WTC11 (cell line): ENCODE measurements at regions not wholly inside any gene's neighbourhood (a gene's known extent, or its start where the extent isn't known, plus 50 kb on each side); places are given as distances from the start of the nearest gene placed in this dataset.

Source experiments
- ATAC-seq: fragments of 200-7000 bp; cut with Tn5 transposase; 2 replicates; pipeline ENCODE4 v1.10.0; 2021; ENCODE audit warnings: mild to moderate bottlenecking, moderate library complexity
- CTCF ChIA-PET: fragments of 300-600 bp; sonication (Branson Sonifier 250); formaldehyde crosslinking; loops from one replicate; lab custom pipeline; 2021; ENCODE audit warnings: antibody characterized with exemption; lab: Charles Lee
- POLR2A ChIA-PET: fragments of 350-600 bp; sonication (Branson Sonifier 250); formaldehyde crosslinking; loops from one replicate; lab custom pipeline; 2021; ENCODE audit warnings: antibody characterized with exemption; lab: Charles Lee
- DNase-seq: peaks from one replicate; pipeline ENCODE4 v3.0.0; 2021; ENCODE audit warnings: low spot score
- H3K27ac Mint-ChIP-seq: 2 replicates; pipeline ENCODE4 v1.8.0; 2021; ENCODE audit warnings: mixed read lengths
- H3K27me3 Mint-ChIP-seq: 2 replicates; pipeline ENCODE4 v1.8.0; 2021; ENCODE audit warnings: low read depth, mild to moderate bottlenecking, moderate library complexity, mixed read lengths
- H3K36me3 Mint-ChIP-seq: 2 replicates; pipeline ENCODE4 v1.8.0; 2021; ENCODE audit warnings: mixed read lengths
- H3K4me1 Mint-ChIP-seq: 2 replicates; pipeline ENCODE4 v1.8.0; 2022; ENCODE audit warnings: mixed read lengths
- H3K4me3 Mint-ChIP-seq: 2 replicates; pipeline ENCODE4 v1.8.0; 2021; ENCODE audit warnings: mild to moderate bottlenecking, moderate library complexity, mixed read lengths
- H3K9me3 Mint-ChIP-seq: 2 replicates; pipeline ENCODE4 v1.8.0; 2021; ENCODE audit warnings: mixed read lengths
- ATF6 ChIP-seq: sonication (generic); formaldehyde crosslinking; IDR thresholded peaks from 2 replicates; pipeline ENCODE4 v1.8.1; 2023; ENCODE audit warnings: mild to moderate bottlenecking, missing genetic modification reagents
- CTCF ChIP-seq: fragments of 200-600 bp; IDR thresholded peaks from 2 replicates; pipeline ENCODE4 v1.8.0; 2022; ENCODE audit warnings: antibody characterized with exemption
- E2F1 ChIP-seq: sonication (generic); formaldehyde crosslinking; IDR thresholded peaks from 2 replicates; pipeline ENCODE4 v1.8.0; 2022; ENCODE audit warnings: mild to moderate bottlenecking, missing genetic modification reagents
- EMX1 ChIP-seq: fragments of 250-450 bp; sonication (Bioruptor Pico); IDR thresholded peaks from 2 replicates; pipeline ENCODE4 v1.8.0; 2021; ENCODE audit warnings: mild to moderate bottlenecking
- HMGXB4 ChIP-seq: sonication (generic); formaldehyde crosslinking; IDR thresholded peaks from 2 replicates; pipeline ENCODE4 v1.8.1; 2023; ENCODE audit warnings: mild to moderate bottlenecking, moderate library complexity, missing genetic modification reagents
- IRF2 ChIP-seq: sonication (generic); formaldehyde crosslinking; IDR thresholded peaks from 2 replicates; pipeline ENCODE4 v1.8.0; 2022; ENCODE audit warnings: low read depth, missing genetic modification reagents, borderline replicate concordance
- MLX ChIP-seq: sonication (generic); formaldehyde crosslinking; IDR thresholded peaks from 2 replicates; pipeline ENCODE4 v1.8.1; 2023; ENCODE audit warnings: mild to moderate bottlenecking, missing genetic modification reagents, moderate library complexity
- NFYB ChIP-seq: sonication (generic); formaldehyde crosslinking; conservative IDR thresholded peaks from 2 replicates; pipeline ENCODE4 v1.8.0; 2022; ENCODE audit warnings: low read depth, missing genetic modification reagents
- NR1H2 ChIP-seq: sonication (generic); formaldehyde crosslinking; IDR thresholded peaks from 2 replicates; pipeline ENCODE4 v1.9.0; 2021; ENCODE audit warnings: mild to moderate bottlenecking, moderate library complexity, missing genetic modification reagents
- PREB ChIP-seq: sonication (generic); formaldehyde crosslinking; IDR thresholded peaks from 2 replicates; pipeline ENCODE4 v1.8.1; 2022; ENCODE audit warnings: mild to moderate bottlenecking, missing genetic modification reagents, moderate library complexity, borderline replicate concordance
- RELA ChIP-seq: sonication (generic); formaldehyde crosslinking; IDR thresholded peaks from 2 replicates; pipeline ENCODE4 v1.8.1; 2022; ENCODE audit warnings: missing genetic modification reagents, mild to moderate bottlenecking, borderline replicate concordance
- TCF7 ChIP-seq: sonication (generic); formaldehyde crosslinking; IDR thresholded peaks from 2 replicates; pipeline ENCODE4 v1.8.0; 2022; ENCODE audit warnings: mild to moderate bottlenecking, low read depth, missing genetic modification reagents, moderate library complexity
- USF1 ChIP-seq: sonication (generic); formaldehyde crosslinking; IDR thresholded peaks from 2 replicates; pipeline ENCODE4 v1.8.0; 2022; ENCODE audit warnings: mild to moderate bottlenecking, missing genetic modification reagents
- ZBTB21 ChIP-seq: sonication (generic); formaldehyde crosslinking; IDR thresholded peaks from 2 replicates; pipeline ENCODE4 v1.8.1; 2023; ENCODE audit warnings: mild to moderate bottlenecking, missing genetic modification reagents, borderline replicate concordance
- ZNF138 ChIP-seq: sonication (generic); formaldehyde crosslinking; conservative IDR thresholded peaks from 2 replicates; pipeline ENCODE4 v1.8.1; 2022; ENCODE audit warnings: mild to moderate bottlenecking, moderate library complexity, missing genetic modification reagents
- ZNF219 ChIP-seq: sonication (generic); formaldehyde crosslinking; IDR thresholded peaks from 2 replicates; pipeline ENCODE4 v1.8.0; 2023; ENCODE audit warnings: missing genetic modification reagents, mild to moderate bottlenecking, borderline replicate concordance
- ZNF232 ChIP-seq: sonication (generic); formaldehyde crosslinking; IDR thresholded peaks from 2 replicates; pipeline ENCODE4 v1.8.0; 2022; ENCODE audit warnings: mild to moderate bottlenecking, missing genetic modification reagents
- ZNF281 ChIP-seq: sonication (generic); formaldehyde crosslinking; IDR thresholded peaks from 2 replicates; pipeline ENCODE4 v1.8.0; 2023; ENCODE audit warnings: mild to moderate bottlenecking, missing genetic modification reagents
- ZNF416 ChIP-seq: fragments of 250-450 bp; sonication (Bioruptor Pico); IDR thresholded peaks from 2 replicates; pipeline ENCODE4 v1.9.0; 2021; ENCODE audit warnings: mild to moderate bottlenecking, inconsistent platforms
- ZSCAN18 ChIP-seq: fragments of 250-450 bp; sonication (Bioruptor Pico); IDR thresholded peaks from 2 replicates; pipeline ENCODE4 v2.1.2; 2022; ENCODE audit warnings: mild to moderate bottlenecking, moderate library complexity

GRCh38 chrX:127558811-127559210, 493.4 kb downstream of the ACTRT1 start (continued):
- TF ChIP-seq MLX (CRISPR knock-in tag), result no peak
- TF ChIP-seq ATF6 (CRISPR knock-in tag), result no peak
- no peak for TF ChIP-seq ZNF416
- no peak for TF ChIP-seq ZSCAN18 (CRISPR knock-in tag)
- no peak for TF ChIP-seq USF1 (CRISPR knock-in tag)
- no peak for TF ChIP-seq PREB (CRISPR knock-in tag)
- TF ChIP-seq TCF7 (CRISPR knock-in tag), result no peak
- TF ChIP-seq NR1H2 (CRISPR knock-in tag), result no peak
- no peak for TF ChIP-seq ZNF232
- no peak for TF ChIP-seq E2F1 (CRISPR knock-in tag)
- no peak for TF ChIP-seq HMGXB4
- TF ChIP-seq NFYB (CRISPR knock-in tag), result no peak

- ChIA-PET CTCF (no interaction called here), POLR2A (no interaction called here)
- H3K27me3 Mint-ChIP-seq, result no peaks in the 10 kb centered on the region
- 0 out of 2 replicates have a peak, but pooled peaks cover 3% of the 10 kb centered on the region for H3K36me3 Mint-ChIP-seq
- peaks cover 8% of the 10 kb centered on the region for H3K4me1 Mint-ChIP-seq
- H3K27ac Mint-ChIP-seq, result no peak overlapping the region
- ATAC-seq, result peak; percentile 79
- DNase-seq, result no peak
- peaks cover 16% of the 10 kb centered on the region for H3K9me3 Mint-ChIP-seq
- no peak overlapping the region for H3K4me3 Mint-ChIP-seq
- TF ChIP-seq EMX1, result no peak
- no peak for TF ChIP-seq NR1H2 (CRISPR knock-in tag)
- no peak for TF ChIP-seq ZNF138 (CRISPR knock-in tag)
- TF ChIP-seq ZNF281, result no peak
- no peak for TF ChIP-seq IRF2 (CRISPR knock-in tag)
- TF ChIP-seq ZBTB21 (CRISPR knock-in tag), result no peak
- TF ChIP-seq PREB (CRISPR knock-in tag), result no peak
- no peak for TF ChIP-seq CTCF
- no peak for TF ChIP-seq RELA (CRISPR knock-in tag)
- TF ChIP-seq ZNF219 (CRISPR knock-in tag), result no peak
- TF ChIP-seq ZNF232, result no peak
- TF ChIP-seq, all 79 proteins: peak for 0
Observed at GRCh38 chrX:127552571-127552970, 499.6 kb downstream of the ACTRT1 start.
